ENCODE measurements at regions not wholly inside any gene's neighbourhood (a gene's known extent, or its start where the extent isn't known, plus 50 kb on each side); places are given as distances from the start of the nearest gene placed in this dataset.

DNA sequence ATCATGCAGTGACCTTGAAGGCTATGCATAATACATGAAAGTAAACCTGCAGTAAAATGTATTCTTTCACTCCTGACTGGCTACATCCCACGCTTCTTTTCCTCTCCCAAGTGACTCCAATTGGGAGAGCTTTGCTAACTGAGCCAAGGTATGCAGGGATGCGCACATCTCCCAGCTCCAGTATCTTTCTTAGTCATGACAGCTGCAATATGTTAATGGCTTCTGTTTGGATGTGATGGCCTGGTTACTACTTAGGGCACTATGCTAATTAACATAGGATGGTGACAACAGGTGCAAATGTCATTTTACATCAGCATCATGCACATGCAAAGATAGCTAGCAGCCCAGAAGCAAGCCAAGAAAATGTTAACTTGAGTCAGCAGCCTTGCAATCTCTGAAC is 134.7 kb downstream of the POU4F1 start:
- no peak overlapping the region for H3K9ac ChIP-seq (ENCODE audit: low read length)
- H3K27me3 ChIP-seq (ENCODE audit: low read depth, low read length), result peaks cover 7% of the 10 kb centered on the region; the same call in 1 of the 2 replicates
- H3K9me3 ChIP-seq (ENCODE audit: insufficient read depth, low read length), result no peaks in the 10 kb centered on the region
- H3K4me1 ChIP-seq (ENCODE audit: low read length), result peaks cover 27% of the 10 kb centered on the region
- no peaks in the 10 kb centered on the region for H3K79me2 ChIP-seq (ENCODE audit: low read length)
- TF ChIP-seq EZH2phosphoT487 (IDR thresholded peaks at IDR 0.05; ENCODE audit: low read depth), result no peak
- TF ChIP-seq, protein P1, sequence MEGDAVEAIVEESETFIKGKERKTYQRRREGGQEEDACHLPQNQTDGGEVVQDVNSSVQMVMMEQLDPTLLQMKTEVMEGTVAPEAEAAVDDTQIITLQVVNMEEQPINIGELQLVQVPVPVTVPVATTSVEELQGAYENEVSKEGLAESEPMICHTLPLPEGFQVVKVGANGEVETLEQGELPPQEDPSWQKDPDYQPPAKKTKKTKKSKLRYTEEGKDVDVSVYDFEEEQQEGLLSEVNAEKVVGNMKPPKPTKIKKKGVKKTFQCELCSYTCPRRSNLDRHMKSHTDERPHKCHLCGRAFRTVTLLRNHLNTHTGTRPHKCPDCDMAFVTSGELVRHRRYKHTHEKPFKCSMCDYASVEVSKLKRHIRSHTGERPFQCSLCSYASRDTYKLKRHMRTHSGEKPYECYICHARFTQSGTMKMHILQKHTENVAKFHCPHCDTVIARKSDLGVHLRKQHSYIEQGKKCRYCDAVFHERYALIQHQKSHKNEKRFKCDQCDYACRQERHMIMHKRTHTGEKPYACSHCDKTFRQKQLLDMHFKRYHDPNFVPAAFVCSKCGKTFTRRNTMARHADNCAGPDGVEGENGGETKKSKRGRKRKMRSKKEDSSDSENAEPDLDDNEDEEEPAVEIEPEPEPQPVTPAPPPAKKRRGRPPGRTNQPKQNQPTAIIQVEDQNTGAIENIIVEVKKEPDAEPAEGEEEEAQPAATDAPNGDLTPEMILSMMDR (IDR thresholded peaks at IDR 0.05; ENCODE audit: low read depth, low read length), result no peak
- H3K4me2 ChIP-seq (ENCODE audit: low read length), result no peak overlapping the region
- H3K36me3 ChIP-seq (replicated peaks; ENCODE audit: low read depth, low read length), result no peaks in the 10 kb centered on the region
- H3K27ac ChIP-seq (ENCODE audit: low read length), result no peak overlapping the region
- H2AFZ ChIP-seq (ENCODE audit: low read depth, low read length), result no peak overlapping the region
- no peak overlapping the region for H3K4me3 ChIP-seq (ENCODE audit: low read length)
- no peaks in the 10 kb centered on the region for H4K20me1 ChIP-seq (ENCODE audit: insufficient read depth, low read length)

DNA sequence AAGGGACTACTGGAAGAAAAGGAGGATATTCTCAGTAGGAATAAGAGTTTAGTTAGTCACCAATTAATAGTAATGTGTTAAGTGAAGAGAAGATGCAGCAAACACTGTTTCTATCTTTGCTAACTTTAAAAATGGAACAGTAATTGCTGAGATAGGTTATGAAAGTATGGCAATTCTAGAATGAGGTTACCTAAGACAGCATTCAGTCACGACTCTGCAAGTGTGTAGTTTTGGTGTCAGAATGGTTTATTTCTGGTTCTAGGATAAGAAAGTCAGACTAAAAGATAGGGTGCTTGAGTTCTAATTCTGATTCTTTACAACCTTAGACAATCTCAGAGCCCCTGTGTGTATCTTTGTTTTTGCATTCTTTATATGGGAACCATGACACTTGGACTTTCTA is 138.1 kb downstream of the POU4F1 start:
- H3K4me3 ChIP-seq (ENCODE audit: low read length), result no peak overlapping the region
- no peaks in the 10 kb centered on the region for H3K9me3 ChIP-seq (ENCODE audit: insufficient read depth, low read length)
- no peaks in the 10 kb centered on the region for H4K20me1 ChIP-seq (ENCODE audit: insufficient read depth, low read length)
- H3K9ac ChIP-seq (ENCODE audit: low read length), result no peak overlapping the region
- H3K4me2 ChIP-seq (ENCODE audit: low read length), result no peak overlapping the region
- H3K36me3 ChIP-seq (replicated peaks; ENCODE audit: low read depth, low read length), result no peaks in the 10 kb centered on the region
- H3K27ac ChIP-seq (ENCODE audit: low read length), result no peak overlapping the region
- no peak overlapping the region for H2AFZ ChIP-seq (ENCODE audit: low read depth, low read length)
- 0 out of 2 replicates have a peak, but pooled peaks cover 4% of the 10 kb centered on the region for H3K27me3 ChIP-seq (ENCODE audit: low read depth, low read length)
- TF ChIP-seq, protein P1 (IDR thresholded peaks at IDR 0.05; ENCODE audit: low read depth, low read length), result no peak
- no peak for TF ChIP-seq EZH2phosphoT487 (IDR thresholded peaks at IDR 0.05; ENCODE audit: low read depth)
- H3K4me1 ChIP-seq (ENCODE audit: low read length), result peaks cover 11% of the 10 kb centered on the region
- no peaks in the 10 kb centered on the region for H3K79me2 ChIP-seq (ENCODE audit: low read length)

DNA sequence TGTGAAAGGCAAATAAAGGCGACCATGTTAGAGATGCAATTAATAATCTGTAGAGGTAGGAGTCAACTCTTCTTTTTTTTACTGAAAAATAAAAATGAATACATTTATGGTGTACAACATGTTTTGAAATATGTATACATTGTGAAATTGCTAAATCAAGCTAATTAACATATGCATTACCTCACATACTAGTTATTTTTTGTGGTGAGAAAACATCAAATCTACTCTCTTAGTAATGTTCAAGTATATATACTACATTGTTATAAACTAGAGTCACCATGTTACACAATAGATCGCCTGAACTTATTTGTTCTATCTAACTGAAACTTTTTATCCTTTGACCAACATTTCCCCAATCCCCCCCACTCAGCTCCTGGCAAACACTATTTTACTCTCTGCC is 143.2 kb downstream of the POU4F1 start:
- H4K20me1 ChIP-seq (ENCODE audit: insufficient read depth, low read length), result no peaks in the 10 kb centered on the region
- no peak overlapping the region for H3K9ac ChIP-seq (ENCODE audit: low read length)
- H3K27me3 ChIP-seq (ENCODE audit: low read depth, low read length), result no peaks in the 10 kb centered on the region
- H3K4me3 ChIP-seq (ENCODE audit: low read length), result no peak overlapping the region
- H2AFZ ChIP-seq (ENCODE audit: low read depth, low read length), result no peak overlapping the region
- no peaks in the 10 kb centered on the region for H3K36me3 ChIP-seq (replicated peaks; ENCODE audit: low read depth, low read length)
- TF ChIP-seq, protein P1 (IDR thresholded peaks at IDR 0.05; ENCODE audit: low read depth, low read length), result no peak
- no peak for TF ChIP-seq EZH2phosphoT487 (IDR thresholded peaks at IDR 0.05; ENCODE audit: low read depth)
- H3K9me3 ChIP-seq (ENCODE audit: insufficient read depth, low read length), result no peaks in the 10 kb centered on the region
- H3K4me1 ChIP-seq (ENCODE audit: low read length), result no peaks in the 10 kb centered on the region
- no peak overlapping the region for H3K4me2 ChIP-seq (ENCODE audit: low read length)
- H3K27ac ChIP-seq (ENCODE audit: low read length), result no peak overlapping the region
- H3K79me2 ChIP-seq (ENCODE audit: low read length), result no peaks in the 10 kb centered on the region

DNA sequence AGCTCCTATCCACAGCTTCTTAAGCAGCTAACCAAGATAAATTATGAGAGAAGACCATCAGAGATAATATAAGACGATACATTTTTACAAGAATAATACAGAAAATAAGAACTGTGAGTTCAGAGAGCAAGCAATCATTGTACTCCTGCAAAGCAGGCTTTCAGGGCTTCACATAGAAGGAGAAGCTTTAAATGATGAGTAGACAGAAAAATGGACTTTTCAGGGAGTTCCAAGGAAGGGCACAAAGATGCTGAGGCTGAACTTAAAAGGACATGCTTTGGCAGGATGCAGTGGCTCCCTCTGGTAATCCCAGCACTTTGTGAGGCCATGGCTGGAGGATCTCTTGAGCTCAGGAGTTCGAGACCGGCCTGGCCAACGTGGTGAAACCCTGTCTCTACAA is 159.5 kb downstream of the POU4F1 start:
- Histone ChIP-seq H3K27me3 (ENCODE audit: low read depth, low read length) (no peaks in the 10 kb centered on the region), H2AFZ (ENCODE audit: low read depth, low read length) (no peak overlapping the region), H3K27ac (ENCODE audit: low read length) (no peak overlapping the region), H3K36me3 (replicated peaks; ENCODE audit: low read depth, low read length) (no peaks in the 10 kb centered on the region), H3K9me3 (ENCODE audit: insufficient read depth, low read length) (no peaks in the 10 kb centered on the region), H3K9ac (ENCODE audit: low read length) (no peak overlapping the region), H4K20me1 (ENCODE audit: insufficient read depth, low read length) (no peaks in the 10 kb centered on the region), H3K4me3 (ENCODE audit: low read length) (no peak overlapping the region), H3K4me2 (ENCODE audit: low read length) (no peak overlapping the region), H3K79me2 (ENCODE audit: low read length) (no peaks in the 10 kb centered on the region), H3K4me1 (ENCODE audit: low read length) (no peaks in the 10 kb centered on the region)
- no peak for TF ChIP-seq EZH2phosphoT487 (IDR thresholded peaks at IDR 0.05; ENCODE audit: low read depth)
- TF ChIP-seq, protein P1 (IDR thresholded peaks at IDR 0.05; ENCODE audit: low read depth, low read length), result no peak
